HCT116 (cell line): ENCODE measurements at regions not wholly inside any gene's neighbourhood (a gene's known extent, or its start where the extent isn't known, plus 50 kb on each side); places are given as distances from the start of the nearest gene placed in this dataset.

Source experiments
- ATAC-seq: fragments of 200-7000 bp; cut with Tn5 transposase; 2 replicates; pipeline ENCODE4 v1.9.1; 2020; ENCODE audit warnings: mild to moderate bottlenecking, moderate library complexity
- BruUV-seq: library from RNA; stranded (reverse); fragments of 400-500 nt; replicated peaks from 2 replicates; lab custom pipeline; 2021; lab: Mats Ljungman, UMichigan
- CTCF ChIA-PET: fragments of 300-600 bp; sonication (Branson Sonifier 250); formaldehyde crosslinking; loops from one replicate; lab custom pipeline; 2021; ENCODE audit warnings: antibody characterized with exemption; lab: Charles Lee
- POLR2A ChIA-PET: fragments of 300-600, 350-600 bp; sonication (Branson Sonifier 250); formaldehyde crosslinking; loops from one replicate; lab custom pipeline; 2021; ENCODE audit warnings: antibody characterized with exemption; lab: Charles Lee
- RAD21 ChIA-PET, 2 experiments: fragments of 300-600 bp; sonication (Branson Sonifier 250); formaldehyde crosslinking; loops; one replicate each; lab custom pipeline; 2023; ENCODE audit warnings: low total read pairs in 2 of 2; ENCODE audit not compliant: uncharacterized antibody in 2 of 2, unreplicated experiment in 2 of 2, low non-redundant PET in 1 of 2; lab: Charles Lee
- DNase-seq: peaks from one replicate; pipeline ENCODE4 v3.0.0-alpha.2; 2010; ENCODE audit warnings: low read depth, low spot score
- H2AFZ ChIP-seq: fragments of 200-600 bp; shearing (Covaris generic), sonication (generic); 2 replicates; pipeline ENCODE4 v1.6.1; 2017; ENCODE audit warnings: low read depth, mixed run types, mixed read lengths, antibody characterized with exemption, low read length; ENCODE audit not compliant: poor library complexity, severe bottlenecking
- H3K27ac ChIP-seq: 2 replicates; pipeline ENCODE4 v1.5.1; 2012; ENCODE audit warnings: low read depth, low read length
- H3K27me3 ChIP-seq: fragments of 200-600 bp; sonication (generic); 2 replicates; pipeline ENCODE4 v1.6.1; 2016; ENCODE audit warnings: mixed run types, low read length, mixed read lengths; ENCODE audit not compliant: insufficient read depth
- H3K36me3 ChIP-seq, 2 experiments: fragments of 200-500 bp in 1 of 2; fragments of 200-600 bp in 1 of 2; sonication (Bioruptor generic) in 1 of 2; sonication (generic) in 1 of 2; 2 replicates each; pipeline versions ENCODE4 v1.5.1 to v1.6.1; 2014 to 2016; ENCODE audit warnings: low read length in 2 of 2, inconsistent platforms in 1 of 2, mixed read lengths in 1 of 2, mixed run types in 1 of 2; ENCODE audit not compliant: insufficient read depth in 2 of 2, control insufficient read depth in 1 of 2
- H3K4me1 ChIP-seq, 2 experiments: fragments of 200-600 bp in 1 of 2; sonication (generic) in 1 of 2; 2 replicates each; pipeline versions ENCODE4 v1.5.1 to v1.6.1; 2012 to 2017; ENCODE audit warnings: low read length in 2 of 2, inconsistent platforms in 1 of 2, mild to moderate bottlenecking in 1 of 2, mixed read lengths in 1 of 2, mixed run types in 1 of 2, moderate library complexity in 1 of 2; ENCODE audit not compliant: insufficient read depth in 2 of 2, control insufficient read depth in 1 of 2
- H3K4me2 ChIP-seq: fragments of 200-600 bp; sonication (generic); 2 replicates; pipeline ENCODE4 v1.6.1; 2017; ENCODE audit warnings: mixed run types, low read length, mixed read lengths
- H3K4me3 ChIP-seq, 2 experiments: fragments of 200-600 bp in 1 of 2; sonication (generic) in 1 of 2; replicated peaks in 1 of 2; 2 replicates each; pipeline ENCODE4 v1.5.1; 2011 to 2016; ENCODE audit warnings: low read length in 2 of 2, control low read depth in 1 of 2, low read depth in 1 of 2, mild to moderate bottlenecking in 1 of 2, mixed read lengths in 1 of 2, mixed run types in 1 of 2
- H3K79me2 ChIP-seq: fragments of 200-600 bp; sonication (generic); 2 replicates; pipeline ENCODE4 v1.6.1; 2017; ENCODE audit warnings: mild to moderate bottlenecking, mixed run types, low read length, moderate library complexity, mixed read lengths; ENCODE audit not compliant: insufficient read depth
- H3K9ac ChIP-seq: fragments of 200-600 bp; sonication (generic); 2 replicates; pipeline ENCODE4 v1.6.1; 2016; ENCODE audit warnings: low read length, mixed read lengths
- H3K9me2 ChIP-seq: fragments of 200-600 bp; sonication (generic), shearing (Covaris generic); 2 replicates; pipeline ENCODE4 v1.6.1; 2017; ENCODE audit warnings: mixed run types, mild to moderate bottlenecking, moderate library complexity; ENCODE audit not compliant: insufficient read depth
- H3K9me3 ChIP-seq, 2 experiments: fragments of 200-500 bp in 1 of 2; fragments of 200-600 bp in 1 of 2; sonication (Bioruptor generic) in 1 of 2; sonication (generic) in 1 of 2; 2 replicates each; pipeline ENCODE4 v1.6.1; 2014 to 2017; ENCODE audit warnings: low read length in 2 of 2, mixed read lengths in 2 of 2, inconsistent platforms in 1 of 2, low read depth in 1 of 2, mild to moderate bottlenecking in 1 of 2, mixed run types in 1 of 2, moderate library complexity in 1 of 2; ENCODE audit not compliant: control insufficient read depth in 1 of 2, insufficient read depth in 1 of 2
- H4K20me1 ChIP-seq: fragments of 200-600 bp; sonication (generic), shearing (Covaris generic); 2 replicates; pipeline ENCODE4 v1.6.1; 2017; ENCODE audit warnings: mixed run types, mild to moderate bottlenecking, moderate library complexity; ENCODE audit not compliant: insufficient read depth
- CBX3 ChIP-seq: IDR thresholded peaks from 2 replicates; pipeline ENCODE4 v1.6.1; 2012; ENCODE audit warnings: low read depth
- EGR1 ChIP-seq: IDR thresholded peaks from 2 replicates; pipeline ENCODE4 v1.6.1; 2012; ENCODE audit warnings: low read depth
- EZH2phosphoT487 ChIP-seq: fragments of 200-600 bp; IDR thresholded peaks from 2 replicates; pipeline ENCODE4 v1.6.1; 2018; ENCODE audit warnings: antibody characterized with exemption, borderline replicate concordance
- FOSL1 ChIP-seq: IDR thresholded peaks from 2 replicates; pipeline ENCODE4 v1.6.1; 2012; ENCODE audit warnings: low read depth
- POLR2A ChIP-seq: IDR thresholded peaks from 2 replicates; pipeline ENCODE4 v1.7.0; 2011; ENCODE audit warnings: borderline replicate concordance; ENCODE audit not compliant: insufficient read depth, insufficient read length; ENCODE audit errors: extremely low read depth
- POLR2AphosphoS5 ChIP-seq: IDR thresholded peaks from 2 replicates; pipeline ENCODE4 v1.6.1; 2011; ENCODE audit warnings: mild to moderate bottlenecking, low read depth, low read length, moderate library complexity
- RAD21 ChIP-seq: IDR thresholded peaks from 2 replicates; pipeline ENCODE4 v1.6.1; 2012; ENCODE audit warnings: low read depth, mild to moderate bottlenecking
- SP1 ChIP-seq: IDR thresholded peaks from 2 replicates; pipeline ENCODE4 v1.6.1; 2012; ENCODE audit warnings: low read depth
- SRF ChIP-seq: IDR thresholded peaks from 2 replicates; pipeline ENCODE4 v1.6.1; 2012; ENCODE audit warnings: low read depth
- TCF7L2 ChIP-seq: IDR thresholded peaks from 2 replicates; pipeline ENCODE4 v1.7.0; 2011; ENCODE audit warnings: borderline replicate concordance, inconsistent platforms; ENCODE audit not compliant: insufficient read depth, insufficient read length; ENCODE audit errors: extremely low read depth
- YY1 ChIP-seq: IDR thresholded peaks from 2 replicates; pipeline ENCODE4 v1.6.1; 2011; ENCODE audit warnings: low read length, low read depth, moderate library complexity, mild to moderate bottlenecking; ENCODE audit not compliant: insufficient replicate concordance; ENCODE audit errors: extremely low read depth
- ZNF274 ChIP-seq: fragments of 200-500 bp; sonication (Bioruptor generic); IDR thresholded peaks from 2 replicates; pipeline ENCODE4 v1.6.1; 2014; ENCODE audit warnings: mild to moderate bottlenecking, low read depth, low read length, inconsistent platforms
- intact Hi-C: fragments of 100-400 bp; cut with micrococcal nuclease; formaldehyde crosslinking; loops from 2 replicates; pipeline ENCODE4 v1.10.0; 2022
- TF ChIP-seq, protein P1 (sequence below): IDR thresholded peaks from 2 replicates; pipeline ENCODE4 v1.6.1; 2011; ENCODE audit warnings: mild to moderate bottlenecking, low read length, moderate library complexity; ENCODE audit not compliant: insufficient replicate concordance; ENCODE audit errors: extremely low read depth
- TF ChIP-seq, protein P2 (sequence below): IDR thresholded peaks from 2 replicates; pipeline ENCODE4 v1.6.1; 2012
- TF ChIP-seq, protein P3 (sequence below), 3 experiments: fragments of 200-600 bp in 1 of 3; sonication (generic) in 1 of 3; IDR thresholded peaks in 2 of 3; conservative IDR thresholded peaks in 1 of 3; 2 replicates each; pipeline ENCODE4 v1.5.1; 2012 to 2017; ENCODE audit warnings: low read depth in 2 of 3, low read length in 2 of 3, antibody characterized with exemption in 1 of 3, borderline replicate concordance in 1 of 3, control low read depth in 1 of 3, mild to moderate bottlenecking in 1 of 3, mixed read lengths in 1 of 3, mixed run types in 1 of 3, moderate library complexity in 1 of 3; ENCODE audit not compliant: insufficient read depth in 1 of 3

DNA sequence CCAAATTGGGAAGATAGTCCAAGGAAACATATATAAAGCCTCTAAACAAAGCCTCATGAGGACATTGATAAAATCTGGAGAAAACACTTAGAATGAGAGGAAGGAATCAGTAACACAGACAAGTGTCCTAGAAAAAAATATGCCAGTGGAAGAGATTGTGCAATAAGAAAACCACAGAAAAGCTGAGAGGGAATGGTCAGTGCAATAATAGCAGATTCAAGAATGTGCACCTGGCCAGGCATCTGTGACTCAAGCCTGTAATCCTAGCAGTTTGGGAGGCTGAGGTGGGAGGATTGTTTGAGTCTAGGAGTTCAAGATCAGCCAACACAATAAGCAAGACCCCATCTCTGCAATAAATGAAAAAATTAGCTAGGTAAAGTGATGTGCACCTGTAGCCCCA, 691.2 kb upstream of the CDH6 start:
- no TSS peak for BruUV-seq
- Histone ChIP-seq H3K4me1 (no peaks in the 10 kb centered on the region), H3K36me3 (no peaks in the 10 kb centered on the region), H3K4me2 (no peak overlapping the region), H3K79me2 (no peaks in the 10 kb centered on the region), H3K27me3 (no peaks in the 10 kb centered on the region), H3K27ac (no peak overlapping the region), H3K4me3 (no peak overlapping the region), H3K9me3 (peaks cover 6 to 16% of the 10 kb centered on the region in 2 experiments; a peak in 2 of 4 replicates), H2AFZ (no peak overlapping the region), H3K9me2 (no peaks in the 10 kb centered on the region), H3K9ac (no peak overlapping the region), H4K20me1 (no peaks in the 10 kb centered on the region)
- no peak for ATAC-seq
- DNase-seq = no peak
- CTCF ChIA-PET = no interaction called here
- TF ChIP-seq ZNF274 (no peak), POLR2A (no peak), EGR1 (no peak), POLR2AphosphoS5 (no peak), RAD21 (no peak), FOSL1 (no peak), CBX3 (no peak), YY1 (no peak), TCF7L2 (no peak), SRF (no peak), EZH2phosphoT487 (no peak), SP1 (no peak)
- TF ChIP-seq, protein P1, sequence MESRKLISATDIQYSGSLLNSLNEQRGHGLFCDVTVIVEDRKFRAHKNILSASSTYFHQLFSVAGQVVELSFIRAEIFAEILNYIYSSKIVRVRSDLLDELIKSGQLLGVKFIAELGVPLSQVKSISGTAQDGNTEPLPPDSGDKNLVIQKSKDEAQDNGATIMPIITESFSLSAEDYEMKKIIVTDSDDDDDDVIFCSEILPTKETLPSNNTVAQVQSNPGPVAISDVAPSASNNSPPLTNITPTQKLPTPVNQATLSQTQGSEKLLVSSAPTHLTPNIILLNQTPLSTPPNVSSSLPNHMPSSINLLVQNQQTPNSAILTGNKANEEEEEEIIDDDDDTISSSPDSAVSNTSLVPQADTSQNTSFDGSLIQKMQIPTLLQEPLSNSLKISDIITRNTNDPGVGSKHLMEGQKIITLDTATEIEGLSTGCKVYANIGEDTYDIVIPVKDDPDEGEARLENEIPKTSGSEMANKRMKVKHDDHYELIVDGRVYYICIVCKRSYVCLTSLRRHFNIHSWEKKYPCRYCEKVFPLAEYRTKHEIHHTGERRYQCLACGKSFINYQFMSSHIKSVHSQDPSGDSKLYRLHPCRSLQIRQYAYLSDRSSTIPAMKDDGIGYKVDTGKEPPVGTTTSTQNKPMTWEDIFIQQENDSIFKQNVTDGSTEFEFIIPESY = no peak
- TF ChIP-seq, protein P2, sequence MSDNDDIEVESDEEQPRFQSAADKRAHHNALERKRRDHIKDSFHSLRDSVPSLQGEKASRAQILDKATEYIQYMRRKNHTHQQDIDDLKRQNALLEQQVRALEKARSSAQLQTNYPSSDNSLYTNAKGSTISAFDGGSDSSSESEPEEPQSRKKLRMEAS = no peak
- TF ChIP-seq, protein P3, sequence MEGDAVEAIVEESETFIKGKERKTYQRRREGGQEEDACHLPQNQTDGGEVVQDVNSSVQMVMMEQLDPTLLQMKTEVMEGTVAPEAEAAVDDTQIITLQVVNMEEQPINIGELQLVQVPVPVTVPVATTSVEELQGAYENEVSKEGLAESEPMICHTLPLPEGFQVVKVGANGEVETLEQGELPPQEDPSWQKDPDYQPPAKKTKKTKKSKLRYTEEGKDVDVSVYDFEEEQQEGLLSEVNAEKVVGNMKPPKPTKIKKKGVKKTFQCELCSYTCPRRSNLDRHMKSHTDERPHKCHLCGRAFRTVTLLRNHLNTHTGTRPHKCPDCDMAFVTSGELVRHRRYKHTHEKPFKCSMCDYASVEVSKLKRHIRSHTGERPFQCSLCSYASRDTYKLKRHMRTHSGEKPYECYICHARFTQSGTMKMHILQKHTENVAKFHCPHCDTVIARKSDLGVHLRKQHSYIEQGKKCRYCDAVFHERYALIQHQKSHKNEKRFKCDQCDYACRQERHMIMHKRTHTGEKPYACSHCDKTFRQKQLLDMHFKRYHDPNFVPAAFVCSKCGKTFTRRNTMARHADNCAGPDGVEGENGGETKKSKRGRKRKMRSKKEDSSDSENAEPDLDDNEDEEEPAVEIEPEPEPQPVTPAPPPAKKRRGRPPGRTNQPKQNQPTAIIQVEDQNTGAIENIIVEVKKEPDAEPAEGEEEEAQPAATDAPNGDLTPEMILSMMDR (IDR thresholded peaks at IDR 0.05 in 2 of 3, conservative IDR thresholded peaks at IDR 0.05 in 1 of 3; ENCODE audit: borderline replicate concordance in 1 of 3, insufficient read depth in 1 of 3, low read depth in 2 of 3, low read length in 2 of 3) = no peak
- RAD21 ChIA-PET = no interaction called here
- intact Hi-C loops = no loop called here
- POLR2A ChIA-PET = no interaction called here
